HL-60 (cell line): ENCODE measurements at regions not wholly inside any gene's neighbourhood (a gene's known extent, or its start where the extent isn't known, plus 50 kb on each side); places are given as distances from the start of the nearest gene placed in this dataset.

Experiments used
- CTCF ChIP-seq: IDR thresholded peaks from one replicate; pipeline ENCODE4 v1.5.1; 2011; ENCODE audit warnings: low read length, control low read depth, inconsistent platforms; ENCODE audit not compliant: insufficient read depth
- GABPA ChIP-seq: IDR thresholded peaks from 2 replicates; pipeline ENCODE4 v1.6.1; 2012; ENCODE audit warnings: low read depth
- POLR2AphosphoS5 ChIP-seq: IDR thresholded peaks from 2 replicates; pipeline ENCODE4 v1.6.1; 2012; ENCODE audit warnings: low read depth
- SPI1 ChIP-seq: IDR thresholded peaks from 2 replicates; pipeline ENCODE4 v1.6.1; 2012; ENCODE audit warnings: low read depth, mild to moderate bottlenecking, borderline replicate concordance
- TF ChIP-seq, protein P1 (sequence below): IDR thresholded peaks from 2 replicates; pipeline ENCODE4 v1.6.1; 2012; ENCODE audit warnings: low read depth; ENCODE audit not compliant: insufficient replicate concordance

GRCh38 chr4:108385076-108385475, 216.3 kb upstream of the LEF1 start:
- TF ChIP-seq CTCF (no peak), POLR2AphosphoS5 (no peak), GABPA (no peak), SPI1 (no peak)
- TF ChIP-seq, protein P1, sequence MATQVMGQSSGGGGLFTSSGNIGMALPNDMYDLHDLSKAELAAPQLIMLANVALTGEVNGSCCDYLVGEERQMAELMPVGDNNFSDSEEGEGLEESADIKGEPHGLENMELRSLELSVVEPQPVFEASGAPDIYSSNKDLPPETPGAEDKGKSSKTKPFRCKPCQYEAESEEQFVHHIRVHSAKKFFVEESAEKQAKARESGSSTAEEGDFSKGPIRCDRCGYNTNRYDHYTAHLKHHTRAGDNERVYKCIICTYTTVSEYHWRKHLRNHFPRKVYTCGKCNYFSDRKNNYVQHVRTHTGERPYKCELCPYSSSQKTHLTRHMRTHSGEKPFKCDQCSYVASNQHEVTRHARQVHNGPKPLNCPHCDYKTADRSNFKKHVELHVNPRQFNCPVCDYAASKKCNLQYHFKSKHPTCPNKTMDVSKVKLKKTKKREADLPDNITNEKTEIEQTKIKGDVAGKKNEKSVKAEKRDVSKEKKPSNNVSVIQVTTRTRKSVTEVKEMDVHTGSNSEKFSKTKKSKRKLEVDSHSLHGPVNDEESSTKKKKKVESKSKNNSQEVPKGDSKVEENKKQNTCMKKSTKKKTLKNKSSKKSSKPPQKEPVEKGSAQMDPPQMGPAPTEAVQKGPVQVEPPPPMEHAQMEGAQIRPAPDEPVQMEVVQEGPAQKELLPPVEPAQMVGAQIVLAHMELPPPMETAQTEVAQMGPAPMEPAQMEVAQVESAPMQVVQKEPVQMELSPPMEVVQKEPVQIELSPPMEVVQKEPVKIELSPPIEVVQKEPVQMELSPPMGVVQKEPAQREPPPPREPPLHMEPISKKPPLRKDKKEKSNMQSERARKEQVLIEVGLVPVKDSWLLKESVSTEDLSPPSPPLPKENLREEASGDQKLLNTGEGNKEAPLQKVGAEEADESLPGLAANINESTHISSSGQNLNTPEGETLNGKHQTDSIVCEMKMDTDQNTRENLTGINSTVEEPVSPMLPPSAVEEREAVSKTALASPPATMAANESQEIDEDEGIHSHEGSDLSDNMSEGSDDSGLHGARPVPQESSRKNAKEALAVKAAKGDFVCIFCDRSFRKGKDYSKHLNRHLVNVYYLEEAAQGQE, result no peak
